Fibroblast of peridontal ligament (primary cell): ENCODE measurements at regions not wholly inside any gene's neighbourhood (a gene's known extent, or its start where the extent isn't known, plus 50 kb on each side); places are given as distances from the start of the nearest gene placed in this dataset.

Source experiments
- DNase-seq: peaks from one replicate; pipeline ENCODE4 v3.0.0-alpha.2; 2010; ENCODE audit errors: extremely low read depth

DNA sequence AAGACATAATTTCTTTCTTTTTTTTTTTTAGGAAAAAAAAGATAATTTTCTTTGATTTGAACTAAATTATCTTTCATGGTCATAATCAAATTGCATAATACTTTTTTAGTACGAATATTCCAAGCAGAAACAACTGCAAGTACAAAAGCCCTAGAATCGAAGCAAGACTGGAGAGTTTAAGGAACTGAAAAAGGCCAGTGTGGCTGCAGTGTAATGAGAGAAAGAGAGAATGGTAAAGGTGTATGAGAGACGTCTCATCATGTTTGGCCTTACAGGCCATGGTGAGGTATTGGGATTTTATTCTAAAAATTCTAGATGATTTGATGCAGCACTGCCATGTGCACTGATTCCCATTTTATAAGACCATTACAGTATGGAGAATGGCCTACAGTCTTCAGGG, 180.9 kb downstream of the SUCNR1 start:
- DNase-seq = no peak

DNA sequence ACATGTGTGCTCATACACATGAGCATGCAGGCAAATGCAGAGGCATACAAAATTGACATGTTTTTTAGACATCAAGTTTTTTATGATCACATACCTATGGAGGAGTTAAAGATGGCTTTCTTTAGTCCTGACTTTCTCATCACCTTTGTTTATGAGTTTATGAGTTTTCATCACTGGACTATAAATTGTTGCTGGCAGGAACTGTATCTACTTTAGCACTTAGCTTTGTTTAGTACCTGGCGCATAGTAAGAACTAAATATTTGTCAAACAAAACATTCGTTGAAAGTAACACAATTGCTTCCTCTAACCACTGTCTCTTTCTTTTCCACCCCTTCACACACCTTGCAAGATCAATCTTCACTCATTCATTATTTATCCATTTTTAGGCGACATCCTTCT, 182.6 kb downstream of the SUCNR1 start:
- DNase-seq = no peak

DNA sequence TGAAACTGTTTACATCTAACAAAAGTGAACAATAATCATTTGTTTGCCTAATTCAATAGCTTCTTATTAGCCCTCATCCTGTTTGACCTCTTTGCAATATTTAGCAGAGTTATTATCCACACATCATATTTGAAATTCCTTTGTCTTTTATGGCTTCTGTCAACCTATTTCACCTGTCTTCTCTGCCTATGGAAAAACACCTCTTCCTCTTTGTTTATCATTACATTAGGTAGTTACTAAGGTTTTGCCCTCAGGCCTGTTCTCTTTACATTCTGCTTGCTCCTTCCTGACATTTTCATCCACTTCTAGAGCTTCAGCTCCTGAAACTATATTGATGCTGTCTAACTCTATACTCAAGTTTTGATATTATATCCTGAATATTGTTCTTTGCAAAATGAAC, 183.0 kb downstream of the SUCNR1 start:
- no peak for DNase-seq

DNA sequence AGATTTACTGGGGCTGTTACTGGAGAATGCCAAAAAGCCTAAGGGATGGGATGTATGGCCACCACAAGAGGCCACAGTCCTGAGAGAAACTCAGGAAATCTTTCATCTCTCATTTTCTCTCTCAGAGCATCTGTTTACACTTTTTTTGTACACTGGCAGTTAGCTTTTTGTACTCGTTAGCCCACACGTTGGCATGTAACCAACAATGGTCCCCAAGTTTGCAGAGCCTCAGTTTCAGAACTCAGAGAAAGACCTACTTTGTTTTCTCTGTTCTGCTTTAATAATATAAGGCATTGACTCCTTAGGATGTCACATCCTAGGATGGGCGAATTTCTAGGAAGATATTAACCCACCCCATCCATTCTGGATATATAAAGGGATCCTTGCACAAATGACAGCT, 183.5 kb downstream of the SUCNR1 start:
- DNase-seq = no peak

DNA sequence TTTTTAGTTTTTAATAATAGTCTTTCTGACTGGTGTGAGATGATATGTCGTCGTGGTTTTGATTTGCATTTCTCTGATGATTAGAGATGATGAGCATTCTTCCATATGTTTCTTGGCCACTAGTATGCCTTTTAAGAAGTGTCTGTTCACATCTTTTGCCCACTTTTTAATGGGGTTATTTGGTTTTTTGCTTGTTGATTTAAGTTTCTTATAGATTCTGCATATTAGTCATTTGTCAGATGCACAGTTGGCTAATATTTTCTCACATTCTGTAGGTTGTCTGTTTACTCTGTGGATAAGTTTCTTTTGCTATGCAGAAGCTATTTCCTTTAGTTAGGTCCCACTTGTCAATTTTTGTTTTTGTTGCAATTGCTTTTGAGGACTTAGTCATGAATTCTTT, 185.4 kb downstream of the SUCNR1 start:
- DNase-seq = no peak

DNA sequence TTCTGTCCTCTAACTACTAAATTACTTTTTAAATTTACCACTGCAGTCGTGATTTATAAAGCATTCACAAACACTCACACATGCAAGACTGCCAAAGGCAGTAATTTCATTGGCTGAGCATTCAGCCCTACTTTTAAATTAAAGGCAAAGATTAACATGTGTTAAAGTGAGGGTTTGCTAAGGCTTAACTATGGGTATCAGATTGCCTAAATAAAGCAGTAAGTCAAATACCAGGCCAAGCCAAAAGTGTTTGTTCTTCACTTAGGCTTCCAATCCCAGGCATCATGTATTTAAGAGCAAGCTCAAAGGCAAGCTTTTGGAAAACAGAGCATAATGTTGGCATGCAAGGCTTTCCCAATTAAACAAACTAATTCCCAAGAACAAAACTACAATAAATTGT, 187.3 kb downstream of the SUCNR1 start:
- peak; percentile 54 for DNase-seq

DNA sequence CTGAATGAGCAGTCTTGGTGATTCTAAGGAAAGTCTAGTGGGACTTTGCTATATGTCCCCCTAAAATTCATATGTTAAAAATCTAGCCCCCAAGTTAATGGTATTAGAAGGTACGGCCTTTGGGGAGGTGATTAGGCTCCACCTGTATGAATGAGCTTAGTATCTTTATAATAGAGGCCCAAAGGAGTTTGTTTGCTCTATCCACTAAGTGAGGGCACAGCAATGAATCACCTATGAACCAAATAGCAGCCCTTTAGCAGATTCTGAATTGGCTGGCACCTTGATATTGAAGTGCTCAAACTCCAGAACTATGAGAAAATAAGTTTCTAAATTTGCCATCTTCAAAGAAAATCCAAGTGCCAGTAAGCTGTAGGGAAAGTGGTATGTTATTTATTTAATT, 187.9 kb downstream of the SUCNR1 start:
- DNase-seq = no peak

DNA sequence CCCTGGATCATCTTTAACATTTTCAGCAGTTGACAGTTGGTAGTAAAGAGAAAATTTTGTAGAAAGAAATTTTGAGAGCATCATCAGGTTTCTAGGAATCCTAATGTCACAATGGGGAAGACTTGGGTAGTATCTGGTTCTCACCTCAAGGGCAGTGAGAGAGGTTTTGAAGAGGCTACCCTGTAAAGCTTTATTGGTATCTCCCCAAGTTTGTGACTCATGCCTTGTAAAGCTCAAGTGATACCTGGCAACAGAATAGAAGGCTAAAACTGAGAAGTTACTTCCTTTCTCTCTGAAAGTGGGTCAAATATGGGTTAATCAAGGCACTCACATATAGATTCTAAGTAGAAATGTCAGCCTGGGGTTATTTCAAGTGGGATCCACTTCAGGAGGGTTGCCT, 196.4 kb downstream of the SUCNR1 start:
- DNase-seq = no peak

DNA sequence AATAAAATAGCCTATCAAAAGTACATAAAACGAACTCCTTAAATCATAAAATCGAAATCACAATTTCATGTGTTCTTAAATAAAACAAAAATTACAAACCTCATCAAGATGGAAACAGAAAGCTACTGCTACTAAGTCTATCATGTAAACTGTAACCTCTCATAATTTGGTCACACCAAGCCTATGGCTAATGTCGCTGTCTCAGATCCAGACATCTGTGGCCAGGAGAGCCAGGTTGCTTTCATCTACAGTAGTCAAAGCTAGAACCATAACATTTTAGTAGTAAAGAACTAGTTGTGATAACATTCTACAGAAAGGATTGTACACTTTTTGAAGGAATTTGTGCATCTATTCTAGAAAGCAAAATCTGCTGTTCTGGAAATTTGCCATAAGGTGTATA, 197.4 kb upstream of the MBNL1 start:
- no peak for DNase-seq

DNA sequence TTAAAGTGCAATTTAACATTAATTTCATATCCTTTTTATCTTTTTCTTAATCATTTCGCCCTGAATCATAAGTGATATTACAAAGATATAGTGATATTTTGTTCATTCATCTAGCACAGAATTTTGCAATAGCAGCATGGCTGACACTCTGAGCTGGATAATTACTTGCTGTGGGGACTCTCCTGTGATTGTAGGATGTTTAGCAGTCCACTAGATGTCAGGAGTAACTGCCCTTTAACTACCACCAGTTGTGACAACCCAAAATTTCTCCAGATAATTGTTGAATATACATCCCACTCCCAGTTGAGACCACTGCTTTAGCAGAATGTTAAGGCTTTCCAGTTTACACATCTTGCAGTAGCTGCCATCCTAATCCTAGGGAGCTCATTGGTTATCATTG, 196.8 kb upstream of the MBNL1 start:
- peak; percentile 67 for DNase-seq

DNA sequence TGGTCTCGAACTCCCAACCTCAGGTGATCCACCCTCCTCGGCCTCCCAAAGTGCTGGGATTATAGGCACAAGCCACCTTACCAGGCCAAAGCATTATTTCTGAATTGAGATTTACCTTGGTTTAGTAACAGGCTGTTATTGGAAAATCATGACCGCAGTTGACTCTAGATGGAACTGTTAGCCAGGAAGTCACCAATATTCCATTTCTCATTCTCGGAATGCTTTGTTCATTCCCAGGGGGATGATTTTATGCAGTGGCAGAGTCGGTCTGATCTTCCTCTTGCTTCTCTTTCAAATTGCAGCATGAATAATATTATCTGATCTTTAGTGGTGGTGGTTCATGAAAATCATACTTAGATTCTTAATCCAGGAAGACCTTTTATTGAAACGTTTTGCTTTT, 195.5 kb upstream of the MBNL1 start:
- peak; percentile 74 for DNase-seq

DNA sequence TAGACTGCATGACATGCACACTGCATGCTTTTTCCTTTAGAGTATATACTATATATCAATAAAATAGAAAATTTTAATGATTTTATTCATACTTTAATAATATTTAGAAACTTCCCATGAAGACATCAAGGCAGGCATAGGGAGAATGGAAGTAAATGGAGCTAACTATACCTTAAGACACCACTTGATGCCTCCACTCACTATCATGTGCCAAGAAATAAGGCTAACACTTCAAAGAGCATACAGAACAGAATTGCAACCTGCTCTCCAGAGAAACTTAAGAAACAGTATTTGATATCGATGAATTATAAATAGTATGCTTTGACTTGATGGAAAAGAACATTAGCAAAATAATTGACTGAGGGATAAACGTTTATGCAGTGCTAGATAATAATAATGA, 192.6 kb upstream of the MBNL1 start:
- peak; percentile 45 for DNase-seq

DNA sequence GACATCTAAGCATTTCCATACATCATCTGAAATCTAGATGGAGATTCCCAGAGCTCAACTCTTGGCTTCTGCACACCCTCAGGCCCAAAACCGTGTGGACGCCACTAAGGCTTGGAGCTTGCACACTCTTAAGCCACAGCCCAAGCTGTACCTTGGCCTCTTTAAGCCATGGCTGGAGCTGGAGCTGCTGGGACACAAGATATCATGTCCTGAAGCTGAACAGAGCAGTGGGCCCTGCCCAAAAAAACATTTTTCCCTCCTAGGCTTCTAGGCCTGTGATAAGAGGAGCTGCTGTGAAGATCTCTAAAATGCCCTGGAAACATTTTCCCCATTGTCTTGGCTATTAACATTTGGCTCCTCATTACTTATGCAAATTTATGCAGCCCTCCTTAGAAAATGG, 188.7 kb upstream of the MBNL1 start:
- no peak for DNase-seq

DNA sequence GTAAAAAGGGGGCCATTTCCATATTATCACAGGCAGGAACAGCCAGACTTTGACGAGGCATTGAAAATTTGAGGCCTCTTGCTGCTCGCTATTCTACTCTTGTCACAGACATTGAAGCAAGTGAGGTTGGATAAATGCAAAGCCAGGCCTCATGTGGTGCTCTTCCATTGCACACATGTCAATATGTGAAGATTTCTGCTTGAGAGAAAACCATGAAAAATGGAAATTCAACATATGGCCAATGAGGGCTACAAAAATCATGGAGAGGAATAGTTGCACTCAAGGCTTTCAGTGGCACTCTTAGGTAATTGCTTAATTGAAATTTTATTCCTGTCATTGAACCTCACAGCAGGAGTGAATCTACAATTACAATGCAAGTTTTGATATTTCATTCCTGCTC, 185.6 kb upstream of the MBNL1 start:
- DNase-seq = no peak

DNA sequence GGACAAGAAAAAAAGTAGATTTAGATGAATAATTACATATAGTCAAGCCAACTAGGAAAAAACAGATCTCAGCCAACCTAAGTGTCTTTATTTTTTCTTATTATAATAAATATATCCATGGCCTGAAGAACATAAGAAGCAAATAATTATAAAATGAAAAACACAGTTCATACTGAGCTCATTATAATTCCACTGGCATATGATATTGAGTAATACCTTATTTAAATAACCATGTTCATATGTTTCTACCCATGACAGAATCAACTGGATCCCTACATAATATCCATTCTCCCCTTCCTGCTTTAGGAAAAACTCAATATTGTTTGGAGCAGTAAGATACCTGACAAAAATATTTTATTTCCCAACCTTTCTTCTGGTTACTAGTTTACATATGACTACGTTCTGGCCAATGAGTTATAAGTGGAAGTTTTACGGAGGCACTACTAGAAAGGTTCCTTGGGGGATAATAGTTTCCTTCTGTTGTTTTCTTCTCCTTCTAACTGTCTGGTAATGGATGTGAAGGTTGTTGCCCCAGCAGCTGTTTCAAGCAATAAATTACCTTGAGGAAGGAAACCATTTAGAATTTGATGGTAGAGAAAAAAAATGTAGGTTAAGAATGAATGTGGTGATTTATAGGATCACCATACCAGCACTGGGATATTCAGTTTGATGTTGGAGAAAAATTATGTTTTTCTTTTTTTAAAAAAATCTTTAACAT, 184.1 kb upstream of the MBNL1 start:
- DNase-seq = no peak

DNA sequence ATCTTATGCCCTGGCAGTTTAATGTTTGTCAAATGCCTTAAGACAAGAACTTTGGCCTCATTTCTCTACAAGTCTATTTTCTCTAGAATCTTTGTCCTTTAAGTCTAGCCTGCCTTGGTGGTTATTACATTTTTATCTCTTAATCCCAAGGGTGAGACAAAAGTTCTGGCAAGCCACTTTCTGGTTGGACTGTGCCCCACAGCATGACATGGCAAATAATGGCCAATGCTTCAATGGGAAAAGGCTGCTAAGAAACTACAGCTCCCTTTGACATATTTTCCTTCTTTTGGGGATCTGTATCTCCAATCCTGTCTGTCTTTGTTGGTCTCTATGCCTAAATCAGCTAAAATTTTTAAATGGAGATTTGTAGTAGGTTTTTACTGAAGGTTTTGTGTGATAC, 181.6 kb upstream of the MBNL1 start:
- no peak for DNase-seq

DNA sequence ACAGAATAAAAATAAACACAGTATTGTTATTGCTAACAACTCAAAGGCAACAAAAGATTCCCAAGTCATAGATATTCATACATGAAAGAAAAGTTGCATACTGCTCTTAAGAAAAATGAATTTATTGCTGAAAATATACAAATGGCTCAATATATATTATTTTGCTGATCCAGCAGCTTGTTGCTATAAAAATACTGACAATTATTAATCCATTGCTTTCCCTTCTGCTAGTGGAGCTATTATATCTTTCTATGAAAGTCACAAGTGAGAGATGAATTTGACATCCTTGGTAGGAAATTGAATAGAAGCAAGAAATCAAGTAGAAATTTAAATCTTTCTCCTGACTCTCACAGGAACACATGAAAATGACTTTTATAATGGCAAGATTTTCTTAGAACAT, 179.2 kb upstream of the MBNL1 start:
- no peak for DNase-seq

DNA sequence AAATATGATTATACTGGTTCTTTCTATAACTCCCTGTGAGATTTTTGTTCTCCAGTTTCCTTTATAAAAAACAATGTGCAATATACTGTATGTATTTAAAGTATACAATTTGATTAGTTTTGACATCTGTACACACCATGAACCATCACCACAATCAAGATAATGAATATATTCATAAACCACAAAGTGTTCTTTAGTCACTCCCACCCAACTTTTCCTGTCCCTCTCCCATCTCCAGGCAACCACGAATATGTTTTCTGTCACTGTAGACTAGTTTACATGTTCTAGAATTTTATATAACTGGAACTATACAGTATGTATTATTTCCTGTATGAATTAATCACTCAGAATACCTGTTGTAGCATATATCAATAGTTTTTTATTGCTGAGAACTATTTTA, 177.0 kb upstream of the MBNL1 start:
- DNase-seq = no peak

DNA sequence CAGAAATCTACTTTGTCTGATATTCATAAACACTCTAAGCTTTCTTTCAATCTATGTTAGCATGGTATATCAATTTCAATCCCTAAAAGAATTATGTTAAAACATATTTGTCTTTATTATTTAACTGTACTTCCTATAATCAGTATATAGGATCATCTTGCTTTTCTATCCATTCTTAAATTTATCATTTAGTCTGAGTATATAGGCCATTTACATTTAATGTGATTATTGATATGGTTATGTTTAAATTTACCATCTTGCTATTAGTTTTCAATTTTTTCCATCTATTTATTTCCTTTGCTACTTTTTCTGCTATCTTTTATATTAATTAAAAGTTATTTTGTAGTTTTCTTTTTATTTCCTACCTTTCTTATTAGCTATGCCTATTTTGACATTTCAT, 174.8 kb upstream of the MBNL1 start:
- no peak for DNase-seq

DNA sequence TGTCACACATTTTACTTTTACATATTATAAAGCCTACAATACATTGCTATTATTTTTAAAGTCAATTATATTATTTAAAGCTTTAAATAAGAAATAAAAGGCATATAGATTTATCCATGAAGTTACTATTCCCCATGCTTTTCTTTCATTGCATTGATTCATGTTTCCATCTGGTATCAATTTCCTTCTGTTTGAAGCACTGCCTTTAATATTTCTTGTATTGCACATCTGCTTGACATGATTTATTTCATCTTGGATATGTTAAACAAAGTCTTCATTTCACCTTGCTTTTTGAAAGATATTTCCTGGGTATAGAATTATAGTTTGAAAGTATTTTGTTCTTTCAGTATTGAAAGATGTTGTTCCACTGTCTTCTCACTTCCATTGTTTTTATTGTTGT, 174.3 kb upstream of the MBNL1 start:
- DNase-seq = peak; percentile 48

DNA sequence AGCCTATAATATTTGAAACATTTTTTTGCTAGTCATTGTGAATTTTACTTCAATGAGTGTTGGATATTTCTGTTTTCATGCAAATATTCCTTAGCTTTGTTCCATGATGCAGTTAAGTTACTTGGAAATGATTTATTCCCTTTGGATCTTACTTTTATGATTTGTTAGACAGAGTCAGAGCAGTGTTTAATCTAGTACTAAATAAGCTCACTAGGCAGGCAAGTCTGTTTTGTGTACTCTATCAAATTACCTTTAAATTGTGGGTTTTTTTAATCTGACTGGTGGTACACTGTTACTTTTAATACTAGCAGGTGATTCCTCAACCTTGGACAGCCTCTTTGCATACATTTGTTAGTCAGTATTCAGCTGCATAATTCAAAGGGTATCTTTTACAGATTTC, 173.3 kb upstream of the MBNL1 start:
- no peak for DNase-seq

DNA sequence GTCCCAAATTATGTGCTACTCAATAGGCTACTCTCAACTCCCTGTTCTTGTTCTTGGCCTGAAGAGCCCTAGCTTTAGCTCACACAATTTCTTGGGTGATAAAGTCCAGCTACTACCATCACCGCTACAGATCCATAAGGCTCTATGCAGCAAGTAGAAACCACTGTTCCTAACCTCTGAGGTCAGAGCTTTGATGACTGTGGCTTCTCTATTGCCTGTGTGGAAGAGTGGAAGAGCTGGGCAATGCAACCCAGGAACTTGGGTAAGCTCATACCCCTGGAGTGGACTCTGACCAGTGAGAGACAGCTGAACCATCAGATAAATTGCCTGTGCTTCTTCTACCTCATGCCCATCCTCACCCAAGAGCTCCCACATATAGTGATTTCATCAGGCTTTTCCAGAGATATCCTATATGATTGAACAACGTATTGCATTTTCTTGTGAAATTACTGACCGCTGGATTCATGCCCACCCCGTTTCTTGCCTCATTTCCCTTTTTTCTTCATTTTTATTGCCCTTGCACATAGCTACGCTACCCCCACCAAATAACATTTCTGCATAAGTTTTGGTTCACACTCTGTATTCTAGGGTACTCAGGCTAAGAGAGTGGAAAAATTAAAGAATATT, 172.3 kb upstream of the MBNL1 start:
- DNase-seq = no peak

DNA sequence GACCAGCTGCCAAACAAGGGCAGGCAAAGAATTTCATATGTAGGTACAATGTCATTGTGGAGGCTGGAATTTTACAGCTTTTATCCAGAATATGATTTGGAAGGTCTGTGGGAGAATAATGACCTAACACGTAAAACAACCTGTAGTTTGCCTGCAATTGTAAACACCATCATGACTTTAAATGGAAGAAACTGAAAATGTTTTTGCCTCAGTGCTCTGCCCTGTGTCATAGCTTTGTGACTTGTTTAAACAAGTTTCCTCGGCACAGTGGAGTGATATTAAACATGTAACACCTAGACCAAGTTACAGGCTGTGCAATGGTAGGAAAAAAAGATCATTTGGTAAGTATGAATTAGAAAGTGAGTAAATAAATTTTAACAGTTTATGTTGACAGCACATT, 171.6 kb upstream of the MBNL1 start:
- DNase-seq = no peak

DNA sequence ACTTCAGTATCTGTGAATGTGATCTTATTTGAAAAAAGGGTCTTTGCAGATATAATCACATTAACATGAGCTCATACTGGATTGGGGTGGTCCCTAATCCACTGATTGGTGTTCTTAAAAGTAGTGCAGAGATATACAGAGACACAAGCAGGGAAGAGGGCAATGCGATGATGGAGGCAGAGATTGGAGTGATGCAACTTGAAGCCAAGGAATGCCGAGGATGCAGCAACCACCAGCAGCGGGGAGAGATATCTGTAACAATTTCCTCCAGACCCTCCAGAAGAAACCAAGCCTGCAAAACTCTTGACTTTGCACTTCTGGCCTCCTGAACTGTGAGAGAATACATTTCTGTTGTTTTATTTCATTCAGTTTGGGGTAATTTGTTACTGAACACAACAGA, 171.0 kb upstream of the MBNL1 start:
- no peak for DNase-seq
